ENCODE measurements at regions not wholly inside any gene's neighbourhood (a gene's known extent, or its start where the extent isn't known, plus 50 kb on each side); places are given as distances from the start of the nearest gene placed in this dataset.

- TF ChIP-seq CTCF (IDR thresholded peaks at IDR 0.05; ENCODE audit: low read depth, low read length, poor library complexity, severe bottlenecking) (no peak), EZH2phosphoT487 (IDR thresholded peaks at IDR 0.05; ENCODE audit: borderline replicate concordance, low read length) (no peak)
These were observed 327.6 kb downstream of the ACTL7B start for GRCh38 chr9:108528231-108528630.
